NT2/D1 (cell line): ENCODE measurements at regions not wholly inside any gene's neighbourhood (a gene's known extent, or its start where the extent isn't known, plus 50 kb on each side); places are given as distances from the start of the nearest gene placed in this dataset.

Experiments
- DNase-seq: peaks from one replicate; pipeline ENCODE4 v3.0.0-alpha.2; 2011; ENCODE audit warnings: low read depth, low spot score
- H3K27me3 ChIP-seq: 2 replicates; pipeline ENCODE4 v1.6.0; 2011; ENCODE audit warnings: mild to moderate bottlenecking; ENCODE audit not compliant: insufficient read length, insufficient read depth
- H3K36me3 ChIP-seq: 2 replicates; pipeline ENCODE4 v1.6.1; 2011; ENCODE audit warnings: mild to moderate bottlenecking, low read length, mixed read lengths; ENCODE audit not compliant: insufficient read depth, insufficient read length
- H3K4me1 ChIP-seq: 2 replicates; pipeline ENCODE4 v1.5.1; 2011; ENCODE audit not compliant: insufficient read depth, insufficient read length
- H3K4me3 ChIP-seq: 2 replicates; pipeline ENCODE4 v1.5.1; 2011; ENCODE audit warnings: low read depth; ENCODE audit not compliant: insufficient read length
- H3K9ac ChIP-seq: 2 replicates; pipeline ENCODE4 v1.6.0; 2011; ENCODE audit warnings: low read depth; ENCODE audit not compliant: insufficient read length
- H3K9me3 ChIP-seq: 2 replicates; pipeline ENCODE4 v1.5.1; 2011; ENCODE audit warnings: mild to moderate bottlenecking, low read length; ENCODE audit not compliant: insufficient read depth
- SUZ12 ChIP-seq: IDR thresholded peaks from 2 replicates; pipeline ENCODE4 v1.6.1; 2011; ENCODE audit not compliant: insufficient read length, insufficient read depth; ENCODE audit errors: extremely low read depth
- YY1 ChIP-seq: IDR thresholded peaks from 2 replicates; pipeline ENCODE4 v1.6.1; 2011; ENCODE audit not compliant: insufficient read length, insufficient read depth
- ZNF274 ChIP-seq: IDR thresholded peaks from 2 replicates; pipeline ENCODE4 v1.6.1; 2011; ENCODE audit warnings: mild to moderate bottlenecking, low read depth, low read length

DNA sequence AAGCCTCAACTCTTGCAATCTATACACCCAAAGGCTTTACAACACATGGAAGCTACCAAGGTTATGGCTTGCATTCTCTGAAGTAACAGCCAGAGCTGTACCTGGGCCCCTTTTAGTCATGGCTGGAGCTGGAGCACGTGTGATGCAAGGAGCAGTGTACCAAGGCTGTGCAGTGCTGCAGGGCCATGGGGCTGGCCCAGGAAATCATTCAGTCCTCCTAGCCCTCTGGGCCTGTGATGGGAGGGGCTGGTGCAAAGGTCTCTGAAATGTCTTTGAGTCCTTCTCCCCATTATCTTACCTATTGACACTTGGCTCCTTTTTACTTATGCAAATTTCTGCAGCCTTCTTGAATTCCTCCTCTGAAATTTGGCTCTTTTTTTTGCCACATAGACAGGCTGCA lies 500.1 kb upstream of the FAM47C start:
- H3K27me3 ChIP-seq, result no peaks in the 10 kb centered on the region
- no peak for TF ChIP-seq ZNF274
- no peak overlapping the region for H3K9ac ChIP-seq
- H3K4me3 ChIP-seq, result no peak overlapping the region
- no peaks in the 10 kb centered on the region for H3K36me3 ChIP-seq
- peaks cover 26% of the 10 kb centered on the region for H3K9me3 ChIP-seq
- DNase-seq, result no peak
- H3K4me1 ChIP-seq, result no peaks in the 10 kb centered on the region

DNA sequence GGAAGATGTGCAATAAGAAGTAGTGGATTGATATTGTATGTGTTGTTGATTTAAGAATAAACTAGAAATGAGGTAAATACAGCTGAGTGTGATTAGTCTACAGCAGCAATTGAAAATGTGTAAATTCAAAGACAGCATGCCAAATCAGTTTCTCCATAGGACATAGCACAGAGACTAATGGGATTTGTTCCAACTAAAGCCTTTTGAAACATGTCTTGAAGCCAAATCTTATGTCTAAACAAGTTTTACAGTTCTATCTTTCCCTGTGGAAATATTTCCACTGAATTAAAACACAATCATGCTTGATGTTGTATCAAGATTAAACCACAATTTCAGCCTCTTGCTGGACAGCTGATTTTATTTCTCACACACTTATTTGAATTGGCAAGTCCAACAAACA lies 497.4 kb upstream of the FAM47C start:
- Histone ChIP-seq H3K4me1 (no peaks in the 10 kb centered on the region), H3K4me3 (no peak overlapping the region), H3K9ac (no peak overlapping the region), H3K9me3 (peaks cover 26% of the 10 kb centered on the region), H3K36me3 (no peaks in the 10 kb centered on the region), H3K27me3 (no peaks in the 10 kb centered on the region)
- TF ChIP-seq YY1 (no peak), SUZ12 (no peak), ZNF274 (no peak)
- no peak for DNase-seq

DNA sequence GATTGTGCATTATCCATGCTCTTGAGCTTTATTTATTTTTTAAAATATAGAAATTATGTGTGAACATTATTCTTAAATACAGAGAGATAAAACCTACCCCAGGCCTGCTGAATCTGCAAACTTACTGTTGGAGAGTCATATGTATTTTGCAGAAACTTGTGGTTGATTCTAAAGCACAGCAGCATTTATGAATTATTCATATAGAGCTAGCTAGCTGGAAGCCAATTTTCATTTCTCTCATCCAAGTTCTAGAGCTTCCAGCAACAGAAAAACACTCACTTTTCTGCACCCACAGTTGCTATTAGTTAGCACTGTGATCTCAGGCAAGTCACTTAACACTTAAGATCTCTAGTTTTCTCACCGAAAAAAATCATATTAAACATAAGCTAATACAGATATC lies 479.5 kb upstream of the FAM47C start:
- no peaks in the 10 kb centered on the region for H3K4me1 ChIP-seq
- no peaks in the 10 kb centered on the region for H3K27me3 ChIP-seq
- DNase-seq, result no peak
- no peak for TF ChIP-seq SUZ12
- no peak for TF ChIP-seq YY1
- TF ChIP-seq ZNF274, result no peak
- H3K9me3 ChIP-seq, result no peaks in the 10 kb centered on the region
- no peak overlapping the region for H3K4me3 ChIP-seq
- H3K36me3 ChIP-seq, result no peaks in the 10 kb centered on the region
- no peak overlapping the region for H3K9ac ChIP-seq

DNA sequence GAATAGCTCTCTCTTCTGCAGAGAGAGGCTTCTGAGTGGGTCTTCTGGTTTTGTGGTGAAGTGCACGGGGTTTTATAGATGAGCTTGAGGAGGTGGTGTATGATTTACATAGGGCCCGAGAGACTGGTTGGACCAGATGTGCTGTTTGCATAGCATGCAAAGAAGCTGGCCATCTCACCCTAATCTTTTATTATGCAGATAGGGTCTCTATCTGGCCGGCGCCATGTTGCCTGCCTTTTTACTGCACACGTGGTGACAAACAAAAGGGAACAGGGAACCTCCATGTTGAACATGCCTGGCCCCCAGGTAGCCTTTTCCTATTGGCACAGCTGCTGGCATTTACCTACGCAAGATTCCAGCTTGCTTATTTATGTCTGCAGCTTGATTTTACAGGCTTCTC lies 473.3 kb upstream of the FAM47C start:
- TF ChIP-seq SUZ12 (no peak), YY1 (no peak), ZNF274 (no peak)
- no peaks in the 10 kb centered on the region for H3K36me3 ChIP-seq
- no peaks in the 10 kb centered on the region for H3K9me3 ChIP-seq
- H3K9ac ChIP-seq, result no peak overlapping the region
- H3K4me1 ChIP-seq, result no peaks in the 10 kb centered on the region
- no peak for DNase-seq
- no peak overlapping the region for H3K4me3 ChIP-seq
- H3K27me3 ChIP-seq, result no peaks in the 10 kb centered on the region

DNA sequence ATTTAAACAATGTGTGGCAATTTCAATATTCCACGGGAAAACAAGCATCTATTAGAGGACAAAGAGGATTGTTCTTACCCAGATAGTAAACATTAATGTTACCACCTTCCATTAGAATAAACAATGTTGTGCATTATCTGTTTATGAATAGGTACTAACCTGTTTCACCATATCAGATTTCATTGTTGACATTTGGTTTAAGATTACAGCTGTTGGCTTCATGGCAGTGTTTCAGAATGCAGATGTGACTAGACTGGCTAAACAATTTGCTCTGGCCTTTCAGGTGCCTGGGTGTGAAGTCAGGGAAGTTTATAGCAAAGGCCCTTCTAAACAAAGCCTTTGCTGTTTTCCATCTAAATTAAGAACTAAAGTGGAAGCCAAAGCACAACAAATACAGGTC lies 464.7 kb upstream of the FAM47C start:
- Histone ChIP-seq H3K4me3 (no peak overlapping the region), H3K9ac (no peak overlapping the region), H3K36me3 (no peaks in the 10 kb centered on the region), H3K4me1 (no peaks in the 10 kb centered on the region), H3K27me3 (no peaks in the 10 kb centered on the region), H3K9me3 (no peaks in the 10 kb centered on the region; the same call in 1 of the 2 replicates)
- no peak for DNase-seq
- TF ChIP-seq SUZ12, result no peak
- TF ChIP-seq ZNF274, result no peak
- TF ChIP-seq YY1, result no peak

DNA sequence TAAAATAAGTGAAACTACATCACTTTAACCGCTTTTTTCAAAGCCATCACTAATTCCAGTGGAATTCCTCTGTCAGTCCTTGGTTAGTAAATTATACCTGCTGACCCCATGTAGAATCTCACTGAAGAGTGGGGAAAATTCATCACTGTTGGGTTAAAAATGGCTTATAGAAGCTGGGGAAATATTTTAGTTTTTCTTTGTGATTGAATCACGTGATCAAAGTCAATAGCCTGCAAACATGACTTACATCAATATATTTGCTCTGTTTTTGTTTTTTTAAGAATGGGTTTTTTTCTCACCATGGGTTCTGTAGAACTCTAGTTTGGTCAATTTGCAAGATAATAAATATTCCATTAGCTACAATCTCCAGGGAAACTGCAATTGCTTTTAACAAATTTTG lies 445.2 kb upstream of the FAM47C start:
- no peak overlapping the region for H3K9ac ChIP-seq
- no peak overlapping the region for H3K4me3 ChIP-seq
- no peaks in the 10 kb centered on the region for H3K4me1 ChIP-seq
- H3K9me3 ChIP-seq, result no peaks in the 10 kb centered on the region
- TF ChIP-seq YY1 (no peak), ZNF274 (no peak), SUZ12 (no peak)
- no peaks in the 10 kb centered on the region for H3K27me3 ChIP-seq
- no peaks in the 10 kb centered on the region for H3K36me3 ChIP-seq
- no peak for DNase-seq

DNA sequence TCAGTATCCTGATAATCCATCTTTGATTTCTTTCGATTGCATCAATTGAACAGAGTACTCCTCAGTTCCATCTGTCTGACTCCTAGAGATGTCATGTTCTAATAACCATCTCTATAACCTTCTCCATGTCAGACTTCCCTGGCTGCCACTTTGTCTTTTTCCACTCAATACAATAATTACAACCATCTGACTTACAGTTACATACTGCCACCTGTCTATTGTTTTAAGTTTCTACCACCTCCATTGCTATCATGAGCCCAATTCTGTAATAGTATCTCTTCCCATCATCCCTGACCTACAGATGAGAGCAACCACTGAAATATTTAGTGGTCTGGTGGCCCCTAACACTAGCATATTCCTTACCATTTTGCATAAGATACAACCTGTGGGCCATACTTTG lies 439.2 kb upstream of the FAM47C start:
- H3K27me3 ChIP-seq, result no peaks in the 10 kb centered on the region
- H3K9ac ChIP-seq, result no peak overlapping the region
- DNase-seq, result no peak
- no peaks in the 10 kb centered on the region for H3K4me1 ChIP-seq
- no peaks in the 10 kb centered on the region for H3K36me3 ChIP-seq
- no peak overlapping the region for H3K4me3 ChIP-seq
- no peaks in the 10 kb centered on the region for H3K9me3 ChIP-seq
- TF ChIP-seq ZNF274, result no peak
- no peak for TF ChIP-seq SUZ12
- TF ChIP-seq YY1, result no peak

DNA sequence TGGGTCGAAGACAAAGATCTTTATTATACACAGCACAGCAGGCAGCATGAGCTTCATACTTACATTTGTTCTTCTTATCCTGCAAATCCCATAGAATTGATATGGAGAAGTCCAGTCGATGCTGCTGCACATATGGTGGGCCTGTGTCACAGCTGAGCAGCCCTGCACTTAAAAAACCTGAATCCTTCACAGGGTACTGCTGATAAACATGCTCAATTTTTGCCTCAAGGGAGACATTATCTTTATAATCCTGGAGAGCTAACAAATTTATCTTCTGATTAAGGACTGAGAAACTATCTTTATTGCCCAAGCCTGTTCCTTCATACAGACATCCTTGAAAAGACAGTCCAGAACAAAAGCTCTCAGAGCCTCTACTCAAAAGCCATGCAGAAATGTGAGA lies 434.4 kb upstream of the FAM47C start:
- H3K36me3 ChIP-seq, result no peaks in the 10 kb centered on the region
- no peak overlapping the region for H3K9ac ChIP-seq
- DNase-seq, result no peak
- H3K4me3 ChIP-seq, result no peak overlapping the region
- TF ChIP-seq YY1 (no peak), SUZ12 (no peak), ZNF274 (no peak)
- H3K27me3 ChIP-seq, result no peaks in the 10 kb centered on the region
- no peaks in the 10 kb centered on the region for H3K4me1 ChIP-seq
- no peaks in the 10 kb centered on the region for H3K9me3 ChIP-seq
